ENCODE measurements at regions not wholly inside any gene's neighbourhood (a gene's known extent, or its start where the extent isn't known, plus 50 kb on each side); places are given as distances from the start of the nearest gene placed in this dataset.

DNA sequence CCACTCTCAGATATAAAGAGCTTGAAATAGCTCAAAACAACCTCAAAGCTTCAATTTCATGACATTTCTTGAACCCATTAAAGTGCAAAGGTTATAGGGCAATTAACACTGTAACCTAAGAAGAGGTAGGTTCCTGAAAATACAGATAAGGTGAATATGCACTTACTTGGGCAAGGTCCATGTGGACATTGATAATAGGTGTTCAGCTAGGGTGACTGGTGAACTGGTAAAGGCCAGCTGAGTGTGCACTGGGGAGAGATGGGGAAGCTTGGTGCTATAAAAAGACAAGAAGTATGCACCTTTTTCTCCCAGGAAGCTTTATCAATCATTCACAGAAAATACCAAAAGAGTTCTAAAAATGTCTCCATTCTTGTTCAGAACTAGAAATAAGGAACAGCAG lies 418.6 kb downstream of the SLC16A7 start:
- no peak overlapping the region for H3K4me3 ChIP-seq (ENCODE audit: low read depth, poor library complexity, severe bottlenecking)
- intact Hi-C loops (cut with DNase I; ENCODE audit: low total_unique reads): no loop called here
- no peak for DNase-seq (ENCODE audit: low spot score in 2 of 2)
- TF ChIP-seq POLR2A (IDR thresholded peaks at IDR 0.05): no peak
- TF ChIP-seq, protein P1, sequence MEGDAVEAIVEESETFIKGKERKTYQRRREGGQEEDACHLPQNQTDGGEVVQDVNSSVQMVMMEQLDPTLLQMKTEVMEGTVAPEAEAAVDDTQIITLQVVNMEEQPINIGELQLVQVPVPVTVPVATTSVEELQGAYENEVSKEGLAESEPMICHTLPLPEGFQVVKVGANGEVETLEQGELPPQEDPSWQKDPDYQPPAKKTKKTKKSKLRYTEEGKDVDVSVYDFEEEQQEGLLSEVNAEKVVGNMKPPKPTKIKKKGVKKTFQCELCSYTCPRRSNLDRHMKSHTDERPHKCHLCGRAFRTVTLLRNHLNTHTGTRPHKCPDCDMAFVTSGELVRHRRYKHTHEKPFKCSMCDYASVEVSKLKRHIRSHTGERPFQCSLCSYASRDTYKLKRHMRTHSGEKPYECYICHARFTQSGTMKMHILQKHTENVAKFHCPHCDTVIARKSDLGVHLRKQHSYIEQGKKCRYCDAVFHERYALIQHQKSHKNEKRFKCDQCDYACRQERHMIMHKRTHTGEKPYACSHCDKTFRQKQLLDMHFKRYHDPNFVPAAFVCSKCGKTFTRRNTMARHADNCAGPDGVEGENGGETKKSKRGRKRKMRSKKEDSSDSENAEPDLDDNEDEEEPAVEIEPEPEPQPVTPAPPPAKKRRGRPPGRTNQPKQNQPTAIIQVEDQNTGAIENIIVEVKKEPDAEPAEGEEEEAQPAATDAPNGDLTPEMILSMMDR (IDR thresholded peaks at IDR 0.05): no peak

DNA sequence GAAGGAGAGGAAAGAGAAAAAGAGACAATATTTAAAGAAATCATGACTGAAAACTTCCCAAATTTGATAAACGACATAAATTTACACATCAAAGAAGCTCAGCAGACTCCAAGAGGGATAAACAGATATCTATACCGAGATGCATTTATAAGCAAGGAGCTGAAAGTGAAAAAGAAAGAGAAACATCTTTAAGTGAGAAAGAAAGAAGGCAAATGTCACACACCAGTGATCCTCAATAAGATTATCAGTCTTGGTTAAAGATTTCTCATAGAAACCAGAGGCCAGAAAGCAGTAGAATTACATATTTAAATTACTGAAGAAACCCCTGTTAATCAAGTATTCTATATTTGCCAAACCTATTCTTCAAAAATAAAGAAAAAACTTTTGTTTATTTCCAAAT lies 424.2 kb downstream of the SLC16A7 start:
- intact Hi-C loops (cut with DNase I; ENCODE audit: low total_unique reads): no loop called here
- no peak for DNase-seq (ENCODE audit: low spot score in 2 of 2)
- TF ChIP-seq, protein P1 (IDR thresholded peaks at IDR 0.05): no peak
- no peak for TF ChIP-seq POLR2A (IDR thresholded peaks at IDR 0.05)
- 66 to 71% methylated on average over 2 of the region's 2 CpGs for WGBS, 2 donors
- H3K4me3 ChIP-seq (ENCODE audit: low read depth, poor library complexity, severe bottlenecking): no peak overlapping the region

DNA sequence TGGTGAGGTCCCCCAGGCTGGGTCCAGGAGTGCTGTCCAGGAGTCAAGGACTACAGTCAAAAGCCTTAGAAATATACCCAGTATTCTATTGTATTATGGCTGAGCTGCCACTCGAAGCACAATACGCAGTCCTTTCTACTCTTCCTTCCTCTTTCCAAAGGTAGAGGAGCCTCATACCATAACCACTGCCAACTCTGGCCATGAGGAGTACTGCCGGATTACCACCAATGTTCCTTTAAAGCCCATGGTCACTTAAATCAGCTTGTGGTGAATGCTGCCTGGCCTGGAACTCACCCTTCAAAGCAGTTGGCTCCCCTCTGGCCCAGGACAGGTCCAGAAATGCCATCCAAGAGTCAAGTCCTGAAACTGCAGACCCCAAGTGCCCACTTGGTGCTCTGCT lies 425.4 kb downstream of the SLC16A7 start:
- intact Hi-C loops (cut with DNase I; ENCODE audit: low total_unique reads): no loop called here
- TF ChIP-seq, protein P1 (IDR thresholded peaks at IDR 0.05): no peak
- no peak for TF ChIP-seq POLR2A (IDR thresholded peaks at IDR 0.05)
- 91 to 93% methylated on average over 3 of the region's 3 CpGs for WGBS, 2 donors
- DNase-seq (ENCODE audit: low spot score in 2 of 2): no peak
- no peak overlapping the region for H3K4me3 ChIP-seq (ENCODE audit: low read depth, poor library complexity, severe bottlenecking)

DNA sequence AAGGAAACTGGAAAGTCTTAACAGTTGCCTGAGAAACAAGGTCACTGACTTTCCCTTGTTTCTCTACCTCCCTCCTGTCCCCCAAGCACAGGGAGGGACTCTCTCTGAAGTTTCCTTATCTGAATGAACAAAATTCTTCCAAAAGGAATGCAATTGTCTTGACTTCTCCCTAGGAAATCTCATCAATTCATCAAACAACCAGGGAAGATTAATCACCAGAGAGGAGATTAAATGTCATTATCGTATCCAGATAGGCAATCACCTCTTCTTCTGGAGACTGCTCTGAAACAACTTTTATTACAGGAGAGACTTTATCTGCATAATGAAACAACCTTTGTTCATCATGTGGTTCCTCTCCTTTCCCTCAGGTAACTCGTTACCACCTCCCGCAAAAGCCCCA lies 431.4 kb downstream of the SLC16A7 start:
- 49 to 58% methylated on average over 3 of the region's 3 CpGs for WGBS, 2 donors
- TF ChIP-seq, protein P1 (IDR thresholded peaks at IDR 0.05): no peak
- TF ChIP-seq POLR2A (IDR thresholded peaks at IDR 0.05): no peak
- intact Hi-C loops (cut with DNase I; ENCODE audit: low total_unique reads): no loop called here

DNA sequence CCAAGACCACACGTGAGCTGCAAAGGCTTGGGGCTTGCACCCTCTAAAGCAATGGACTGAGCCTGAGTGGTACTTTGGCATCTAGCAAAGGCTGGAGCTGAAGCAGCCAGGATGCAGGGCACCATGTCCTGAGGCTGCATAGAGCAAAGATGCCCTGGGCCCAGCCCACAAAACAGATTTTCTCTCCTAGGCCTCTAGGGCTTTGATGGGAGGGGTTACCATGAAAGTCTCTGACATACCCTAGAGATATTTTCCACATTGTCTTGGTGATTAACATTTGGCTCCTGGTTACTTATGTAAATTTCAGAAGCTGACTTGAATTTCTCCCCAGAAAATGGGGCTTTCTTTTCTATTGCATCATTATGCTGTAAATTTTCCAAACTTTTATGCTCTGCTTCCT lies 438.3 kb downstream of the SLC16A7 start:
- no peak for DNase-seq (ENCODE audit: low spot score in 2 of 2)
- WGBS, 2 donors: 45 to 73% methylated on average over 1 of the region's 1 CpG
- no peak overlapping the region for H3K4me3 ChIP-seq (ENCODE audit: low read depth, poor library complexity, severe bottlenecking)
- intact Hi-C loops (cut with DNase I; ENCODE audit: low total_unique reads): no loop called here
- TF ChIP-seq, protein P1 (IDR thresholded peaks at IDR 0.05): no peak
- TF ChIP-seq POLR2A (IDR thresholded peaks at IDR 0.05): no peak

More for the DNA sequence above, 431.4 kb downstream of the SLC16A7 start:
- DNase-seq (ENCODE audit: low spot score in 2 of 2): no peak
- no peak overlapping the region for H3K4me3 ChIP-seq (ENCODE audit: low read depth, poor library complexity, severe bottlenecking)

DNA sequence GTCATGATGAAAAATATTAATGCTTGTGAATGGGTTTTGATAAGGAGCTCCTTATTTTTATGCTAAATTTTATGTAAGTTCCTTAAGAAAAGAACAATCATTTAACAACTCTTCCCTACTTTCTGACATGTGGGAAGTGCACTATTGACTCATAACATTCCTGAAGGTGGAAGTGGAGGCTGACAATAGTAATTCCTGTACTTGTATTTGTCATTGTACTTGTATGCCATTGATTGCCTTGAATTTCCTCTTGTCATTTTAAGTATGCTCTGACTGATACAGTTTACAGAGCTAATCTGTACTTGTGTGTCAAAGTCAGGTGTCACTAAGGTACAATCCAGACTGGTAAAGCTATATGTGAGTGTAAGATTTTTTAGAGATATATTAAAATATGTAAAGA lies 440.0 kb downstream of the SLC16A7 start:
- no peak overlapping the region for H3K4me3 ChIP-seq (ENCODE audit: low read depth, poor library complexity, severe bottlenecking)
- DNase-seq (ENCODE audit: low spot score in 2 of 2): no peak
- intact Hi-C loops (cut with DNase I; ENCODE audit: low total_unique reads): no loop called here
- TF ChIP-seq, protein P1 (IDR thresholded peaks at IDR 0.05): no peak
- no peak for TF ChIP-seq POLR2A (IDR thresholded peaks at IDR 0.05)
